Right cardiac atrium (tissue), 5 donors: ENCODE measurements at regions not wholly inside any gene's neighbourhood (a gene's known extent, or its start where the extent isn't known, plus 50 kb on each side); places are given as distances from the start of the nearest gene placed in this dataset.

Experiments used
- ATAC-seq, 2 donors: fragments of 200-7000 bp; cut with Tn5 transposase; one replicate each; pipeline versions ENCODE4 v1.8.0 to v1.9.1; 2020; ENCODE audit warnings: moderate library complexity in 2 of 2, mild to moderate bottlenecking in 1 of 2
- DNase-seq, 3 donors: peaks; one replicate each; pipeline ENCODE4 v3.0.0-alpha.2; 2020
- H3K27ac ChIP-seq: one replicate; pipeline ENCODE4 v1.5.1; 2013; ENCODE audit warnings: mild to moderate bottlenecking, low read length, control low read depth, moderate library complexity
- H3K27me3 ChIP-seq: one replicate; pipeline ENCODE4 v1.6.1; 2013; ENCODE audit not compliant: control insufficient read depth, insufficient read depth
- H3K4me1 ChIP-seq: one replicate; pipeline ENCODE4 v1.6.1; 2013; ENCODE audit warnings: low read length; ENCODE audit not compliant: control insufficient read depth, insufficient read depth
- H3K4me3 ChIP-seq: one replicate; pipeline ENCODE4 v1.5.1; 2013; ENCODE audit warnings: low read length, control low read depth
- H3K9me3 ChIP-seq: one replicate; pipeline ENCODE4 v1.6.1; 2013; ENCODE audit warnings: low read length; ENCODE audit not compliant: control insufficient read depth
- WGBS: extraction: QIAGEN DNeasy Blood & Tissue Kit; methylation state at CpG from one replicate; pipeline ENCODE4 v1.1.7; 2013; 5-methylcytosine and 5-hydroxymethylcytosine counted together
- intact Hi-C, 4 donors: fragments of 100-400 bp; cut with DNase I; formaldehyde crosslinking; loops; one replicate each; pipeline versions ENCODE4 v1.11.0 to v1.14.0; 2022 to 2023
- donor health status: healthy with polysubstance abuse.
- donor health status: DM: no; HTN: yes; CAD: no.
- donor health status: DM: no; HTN: no; CAD: no.
- donor health status: DM: no; HTN: yes; CAD: no; lungs with severe emphysema.
- donor health status: DM: yes; HTN: yes; CAD: no.

DNA sequence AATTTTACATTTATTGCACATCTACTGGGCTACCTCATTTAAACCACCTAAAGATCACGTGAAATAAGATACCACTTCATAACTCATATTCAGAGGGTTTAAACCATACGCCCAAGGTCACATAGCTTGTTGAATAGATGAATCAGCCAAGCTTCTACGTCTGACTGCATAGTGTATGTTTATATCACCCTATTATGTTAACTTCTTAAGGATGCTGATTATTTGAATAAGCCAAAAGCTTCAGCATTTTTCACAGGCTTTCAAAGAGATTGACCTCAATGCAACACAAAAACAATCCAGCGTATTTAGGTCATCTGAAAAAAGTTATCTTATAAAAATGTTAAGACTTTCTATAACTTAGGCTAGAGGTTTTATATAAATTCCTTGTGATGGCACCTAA is 373.8 kb downstream of the TGFB2 start:
- ATAC-seq, result no peak
- intact Hi-C loops, result no loop called here
- Histone ChIP-seq H3K4me3 (no peak overlapping the region), H3K27ac (no peak overlapping the region), H3K9me3 (no peaks in the 10 kb centered on the region), H3K4me1 (no peaks in the 10 kb centered on the region), H3K27me3 (no peaks in the 10 kb centered on the region)
- WGBS, result 92% methylated on average over 4 of the region's 4 CpGs
- DNase-seq, result no peak

DNA sequence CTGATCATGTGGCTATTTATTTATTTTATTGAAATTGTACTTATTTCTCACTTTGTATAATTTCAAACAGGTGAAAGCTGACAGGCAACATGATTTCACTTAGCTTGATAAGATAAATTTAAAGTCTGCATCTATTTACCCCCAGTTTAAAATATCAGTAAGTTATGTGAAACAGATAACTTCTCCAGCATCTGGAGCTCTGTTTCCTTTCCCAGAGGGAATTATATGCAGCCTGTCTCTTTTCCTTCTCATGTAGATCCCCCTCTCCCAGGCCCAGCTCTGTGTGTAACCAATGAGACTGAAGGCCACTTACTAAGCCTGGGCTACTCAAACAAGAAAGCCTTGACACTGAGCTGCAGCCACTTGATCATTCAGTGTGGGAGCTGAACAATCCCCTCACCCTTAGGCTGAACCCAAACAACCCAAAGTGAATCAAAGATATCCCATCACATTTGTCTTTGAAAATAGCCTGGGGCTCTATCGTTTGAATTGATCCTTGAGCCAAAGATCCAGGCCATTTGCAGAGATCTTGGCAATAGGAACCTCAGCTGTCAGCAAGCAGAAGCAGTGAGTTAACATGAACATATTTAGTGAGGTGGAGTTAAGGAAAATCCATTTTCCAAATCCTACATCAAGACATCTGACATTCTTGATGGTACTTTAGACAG is 383.9 kb downstream of the TGFB2 start:
- no peaks in the 10 kb centered on the region for H3K4me1 ChIP-seq
- DNase-seq (no peak), ATAC-seq (no peak)
- no peaks in the 10 kb centered on the region for H3K27me3 ChIP-seq
- 32% methylated on average over 1 of the region's 1 CpG for WGBS
- intact Hi-C loops, result no loop called here
- no peak overlapping the region for H3K27ac ChIP-seq
- no peak overlapping the region for H3K4me3 ChIP-seq
- H3K9me3 ChIP-seq, result no peaks in the 10 kb centered on the region

DNA sequence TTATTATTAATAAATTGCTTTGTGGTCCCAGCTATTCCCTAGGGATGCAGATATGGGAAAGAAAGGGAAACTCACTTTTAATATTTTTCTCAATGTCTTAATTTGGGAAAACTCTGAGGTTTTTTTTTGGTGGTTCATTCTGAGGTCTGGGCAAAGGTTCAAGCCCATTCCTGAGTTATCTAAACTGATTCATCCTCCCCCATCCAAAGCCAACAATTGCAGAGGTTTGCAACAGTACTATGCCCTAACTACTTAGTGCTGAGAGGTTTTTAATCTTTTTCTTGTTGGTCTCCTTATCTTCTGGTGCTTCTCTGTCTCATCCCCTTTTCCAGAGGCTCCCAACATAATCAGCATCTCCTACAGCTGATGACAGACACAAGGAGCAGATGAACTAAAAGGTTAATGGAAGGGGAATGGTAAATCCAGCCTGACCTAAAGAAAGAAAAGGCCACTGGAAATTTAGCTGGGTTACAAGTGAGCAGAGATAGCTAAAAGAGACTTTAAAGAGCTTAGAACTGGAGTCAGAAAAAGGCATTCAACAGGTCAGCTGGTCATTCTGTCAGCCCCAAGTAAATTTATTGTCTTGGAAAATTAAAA is 390.4 kb downstream of the TGFB2 start:
- intact Hi-C loops, result no loop called here
- Histone ChIP-seq H3K27me3 (no peaks in the 10 kb centered on the region), H3K27ac (no peak overlapping the region), H3K4me3 (no peak overlapping the region), H3K9me3 (no peaks in the 10 kb centered on the region), H3K4me1 (peaks cover 1% of the 10 kb centered on the region)
- DNase-seq (no peak), ATAC-seq (peak; percentile 87 to 89)

DNA sequence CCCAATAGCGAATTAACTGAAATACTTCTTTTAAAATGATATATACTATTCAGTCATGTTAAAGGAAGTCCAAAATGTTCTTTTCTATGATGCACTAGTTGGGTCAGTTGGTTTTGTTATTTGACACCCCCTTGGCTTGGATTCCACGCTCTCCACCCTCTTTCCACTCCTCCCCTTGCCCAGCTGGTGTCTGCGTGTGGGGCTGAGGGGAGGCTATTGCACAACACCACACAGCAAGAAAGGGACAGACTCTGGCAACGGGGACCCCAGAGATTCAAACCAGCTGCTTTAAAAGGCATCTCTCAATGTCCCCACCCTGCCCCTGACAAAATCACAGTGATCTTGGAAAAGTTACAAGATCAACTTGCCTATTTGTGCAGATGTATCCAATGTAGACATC is 394.3 kb downstream of the TGFB2 start:
- Histone ChIP-seq H3K4me3 (no peak overlapping the region), H3K4me1 (peaks cover 1% of the 10 kb centered on the region), H3K27ac (no peak overlapping the region), H3K9me3 (no peaks in the 10 kb centered on the region), H3K27me3 (no peaks in the 10 kb centered on the region)
- intact Hi-C loops, result no loop called here
- WGBS, result 41% methylated on average over 4 of the region's 4 CpGs
- peak; percentile 90 to 93 for ATAC-seq
- DNase-seq, result peak; percentile 75 to 85 (median 78)

DNA sequence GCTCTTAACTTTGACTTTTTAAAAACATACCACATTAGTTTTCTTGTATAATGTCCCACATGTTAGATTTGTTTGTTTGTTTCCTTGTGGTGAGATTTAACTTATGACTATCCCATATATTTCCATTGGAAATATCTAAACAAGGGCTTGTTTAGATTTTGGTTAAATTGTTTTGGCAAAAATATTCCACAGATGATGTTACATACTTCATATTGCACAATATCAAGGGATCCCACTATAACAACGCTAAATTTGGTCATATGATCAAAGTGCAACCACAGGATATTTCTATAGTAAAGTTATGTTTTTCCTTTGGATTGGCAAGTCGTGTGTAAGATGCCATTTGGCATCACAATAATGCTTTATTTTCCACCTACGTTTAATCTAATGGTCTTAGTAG is 396.7 kb downstream of the TGFB2 start:
- WGBS, result 84% methylated on average over 3 of the region's 3 CpGs

DNA sequence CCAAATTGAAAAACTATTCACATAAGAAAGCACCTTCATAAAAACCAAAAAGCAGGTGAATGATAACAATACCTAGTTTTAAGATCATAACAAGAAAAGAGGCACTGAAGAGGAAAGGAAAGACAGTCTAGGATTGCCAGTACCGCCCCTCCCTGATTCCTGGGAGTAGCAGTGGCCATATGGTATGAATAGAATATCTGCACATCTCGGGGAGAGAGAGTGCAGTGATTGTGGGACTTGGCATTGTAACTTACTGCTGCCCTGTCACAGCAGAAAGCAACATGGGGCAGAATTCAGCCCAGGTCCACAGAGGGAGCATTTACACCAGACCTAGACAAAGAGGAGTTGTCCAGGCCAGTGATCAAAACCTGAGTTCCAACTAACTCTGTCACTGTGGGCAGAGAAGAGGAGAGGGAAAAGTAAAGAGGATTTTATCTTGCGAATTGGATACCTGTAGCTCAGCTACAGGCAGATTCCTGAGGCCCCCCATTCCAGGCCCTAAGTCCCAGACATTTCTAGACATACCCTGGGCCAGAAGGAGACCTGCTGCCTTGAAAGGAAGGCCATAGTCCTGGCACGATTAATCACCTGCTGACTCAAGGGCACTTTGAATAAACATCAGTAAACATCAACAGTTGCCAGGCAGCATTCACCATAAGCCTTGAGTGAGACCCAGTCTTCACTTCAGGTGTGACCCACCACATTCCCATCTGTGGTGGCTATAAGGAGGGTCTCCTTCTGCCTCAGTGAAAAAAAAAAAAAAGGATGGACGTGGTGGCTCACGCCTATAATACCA is 397.5 kb downstream of the TGFB2 start:
- Histone ChIP-seq H3K9me3 (no peaks in the 10 kb centered on the region), H3K4me3 (no peak overlapping the region), H3K27me3 (no peaks in the 10 kb centered on the region), H3K27ac (no peak overlapping the region), H3K4me1 (no peaks in the 10 kb centered on the region)
- no peak for DNase-seq
- no peak for ATAC-seq
- intact Hi-C loops, result no loop called here
- WGBS, result 88% methylated on average over 6 of the region's 6 CpGs

More for the DNA sequence above, 396.7 kb downstream of the TGFB2 start:
- intact Hi-C loops, result no loop called here
- no peak overlapping the region for H3K4me3 ChIP-seq
- no peaks in the 10 kb centered on the region for H3K27me3 ChIP-seq
- H3K4me1 ChIP-seq, result no peaks in the 10 kb centered on the region
- H3K9me3 ChIP-seq, result no peaks in the 10 kb centered on the region
- DNase-seq, result no peak
- H3K27ac ChIP-seq, result no peak overlapping the region
- no peak for ATAC-seq

DNA sequence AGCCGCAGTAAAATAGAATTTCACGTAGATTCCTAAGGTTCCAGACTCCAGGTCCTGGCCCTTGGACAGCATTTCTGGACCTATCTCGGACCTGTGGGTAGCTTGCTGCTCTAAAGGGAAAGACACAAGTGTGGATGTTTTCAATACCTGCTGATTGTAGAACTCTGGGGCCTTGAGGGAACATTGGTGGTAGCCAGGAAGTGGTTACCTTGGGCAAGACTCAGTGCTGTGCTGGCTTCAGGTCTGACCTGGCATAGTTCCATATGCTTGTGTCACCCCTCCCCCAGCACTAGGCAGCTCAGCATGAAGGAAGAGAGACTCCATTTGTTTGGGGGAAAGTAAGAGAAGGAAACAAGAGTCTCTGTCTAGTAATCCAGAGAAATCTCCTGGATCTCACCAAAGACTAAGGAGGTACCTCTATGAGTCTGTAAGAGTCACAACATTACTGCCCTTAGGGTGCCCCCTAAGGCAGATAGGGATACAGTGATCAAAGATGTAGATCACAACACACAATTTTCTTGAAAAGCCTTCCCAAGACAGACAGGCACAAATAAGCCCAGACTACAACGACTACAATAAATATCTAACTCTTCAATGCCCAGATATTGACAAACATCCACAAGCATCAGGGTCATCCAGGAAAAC is 398.8 kb downstream of the TGFB2 start:
- intact Hi-C loops, result no loop called here

DNA sequence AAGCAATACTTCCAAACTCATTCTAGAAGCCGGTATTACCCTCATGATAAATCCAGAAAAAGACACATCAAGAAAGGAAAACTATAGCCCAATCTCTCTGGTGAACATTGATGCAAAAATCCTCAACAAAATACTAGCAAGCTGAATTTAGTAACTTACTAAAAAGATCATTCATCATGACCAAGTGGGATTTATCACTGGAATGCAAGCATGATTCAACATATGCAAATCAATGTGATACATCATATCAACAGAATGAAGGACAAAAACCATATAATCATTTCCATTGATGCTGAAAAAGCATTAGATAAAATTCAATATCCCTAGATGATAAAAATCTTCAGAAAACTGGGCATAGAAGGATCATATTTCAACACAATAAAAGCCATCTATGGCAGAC is 402.9 kb downstream of the TGFB2 start:
- H3K4me3 ChIP-seq, result no peak overlapping the region
- no peaks in the 10 kb centered on the region for H3K9me3 ChIP-seq
- H3K27me3 ChIP-seq, result no peaks in the 10 kb centered on the region
- H3K4me1 ChIP-seq, result no peaks in the 10 kb centered on the region
- intact Hi-C loops, result no loop called here
- H3K27ac ChIP-seq, result no peak overlapping the region
- DNase-seq (no peak), ATAC-seq (no peak)
- 91% methylated on average over 1 of the region's 1 CpG for whole genome bisulfite sequencing

More for the DNA sequence above, 398.8 kb downstream of the TGFB2 start:
- Histone ChIP-seq H3K27ac (no peak overlapping the region), H3K4me1 (no peaks in the 10 kb centered on the region), H3K9me3 (no peaks in the 10 kb centered on the region), H3K4me3 (no peak overlapping the region), H3K27me3 (no peaks in the 10 kb centered on the region)
- DNase-seq (no peak), ATAC-seq (no peak)
- over 99% methylated on average over 4 of the region's 4 CpGs for WGBS

DNA sequence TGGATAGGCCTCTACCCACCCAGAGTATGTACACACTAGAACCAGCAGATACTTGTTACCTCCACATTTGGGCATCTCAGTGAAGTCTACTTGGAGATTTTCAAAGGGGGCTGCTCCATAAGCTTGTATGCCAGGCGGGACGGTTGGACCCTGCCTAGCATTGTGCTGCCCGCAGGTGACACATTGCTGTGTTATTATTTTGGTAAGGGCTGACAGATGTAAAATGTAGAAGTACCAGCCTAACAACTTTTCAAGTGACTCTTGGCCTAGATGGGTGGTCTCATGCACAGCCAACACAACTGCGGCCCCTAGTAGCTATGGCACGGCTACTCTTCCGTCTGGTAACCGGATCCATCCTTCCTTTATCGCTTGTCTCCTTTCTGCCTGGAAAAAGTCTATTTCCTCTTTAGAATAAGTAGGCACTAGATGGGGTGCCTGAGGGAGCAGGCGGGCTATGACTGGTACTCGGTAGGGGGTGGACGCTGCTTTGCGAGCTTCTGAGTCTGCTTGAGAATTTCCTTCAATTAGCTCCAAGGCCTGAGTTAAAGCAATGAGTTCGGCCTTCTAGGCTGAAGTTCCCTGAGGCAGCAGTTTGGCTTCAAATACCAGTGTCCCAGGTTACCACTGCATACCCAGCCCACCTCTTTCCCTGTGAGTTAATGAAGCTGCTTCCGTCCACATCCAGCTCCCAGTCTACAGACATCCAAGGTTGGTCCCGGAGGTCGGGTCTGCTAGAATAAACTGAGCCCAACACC is 405.3 kb downstream of the TGFB2 start:
- intact Hi-C loops, result no loop called here
- whole genome bisulfite sequencing, result 96% methylated on average over 16 of the region's 16 CpGs
- H3K27ac ChIP-seq, result no peak overlapping the region
- no peaks in the 10 kb centered on the region for H3K27me3 ChIP-seq
- DNase-seq (no peak), ATAC-seq (no peak)
- no peaks in the 10 kb centered on the region for H3K4me1 ChIP-seq
- no peaks in the 10 kb centered on the region for H3K9me3 ChIP-seq
- no peak overlapping the region for H3K4me3 ChIP-seq

DNA sequence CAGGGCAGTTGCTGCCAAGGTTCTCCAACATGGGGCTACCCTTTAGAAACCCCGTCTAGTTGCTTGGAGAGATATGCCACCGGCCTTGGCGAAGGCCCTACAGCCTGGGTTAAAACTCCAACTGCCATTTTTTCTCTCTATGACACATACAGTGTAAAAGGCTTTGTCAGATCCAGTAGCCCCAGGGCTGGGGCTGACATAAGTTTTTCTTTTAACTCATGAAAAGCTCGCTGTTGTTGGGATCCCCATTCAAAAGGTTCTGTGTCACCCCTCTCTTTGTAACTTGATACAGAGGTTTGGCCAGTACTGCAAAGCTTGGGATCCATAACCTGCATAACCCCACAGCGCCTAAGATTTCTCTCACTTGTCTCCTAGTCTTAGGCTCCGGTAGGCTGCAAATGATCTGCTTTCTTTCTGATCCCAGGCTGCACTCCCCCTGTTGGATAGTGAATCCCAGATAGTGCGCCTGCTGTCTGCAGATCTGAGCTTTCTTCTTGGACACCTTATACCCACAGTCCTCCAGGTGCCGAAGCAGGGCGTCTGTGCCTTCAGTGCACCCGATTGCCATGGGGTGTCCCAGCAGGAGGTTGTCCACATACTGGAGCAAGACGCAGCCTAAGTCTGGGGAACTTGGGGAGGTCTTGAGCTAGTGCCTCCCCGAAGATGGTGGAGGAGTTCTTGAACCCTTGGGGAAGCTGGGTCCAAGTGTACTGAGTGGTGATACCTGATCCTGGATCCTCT is 406.2 kb downstream of the TGFB2 start:
- DNase-seq (no peak), ATAC-seq (no peak)
- intact Hi-C loops, result no loop called here
- Histone ChIP-seq H3K9me3 (no peaks in the 10 kb centered on the region), H3K4me1 (no peaks in the 10 kb centered on the region), H3K27me3 (no peaks in the 10 kb centered on the region), H3K4me3 (no peak overlapping the region), H3K27ac (no peak overlapping the region)
- 92% methylated on average over 12 of the region's 12 CpGs for WGBS
